Activated T-cell treated with anti-CD3 and anti-CD28 coated beads, Interleukin-2, amount 50 U/mL, for 72 hours (primary cell): ENCODE measurements at regions not wholly inside any gene's neighbourhood (a gene's known extent, or its start where the extent isn't known, plus 50 kb on each side); places are given as distances from the start of the nearest gene placed in this dataset.

ENCODE experiments used
- ATAC-seq, 2 donors: fragments of 150-1000 bp; cut with Tn5 transposase; replicated peaks in 1 of 2; 2 replicates each; pipeline ENCODE4 v1.10.0; 2021; ENCODE audit warnings: moderate library complexity in 2 of 2, mild to moderate bottlenecking in 1 of 2
- DNase-seq, 2 donors: peaks; one replicate each; pipeline ENCODE4 v3.0.0; 2021 to 2022; ENCODE audit warnings: mixed read lengths in 1 of 2
- H3K27ac Mint-ChIP-seq: one replicate; pipeline ENCODE4 v1.8.0; 2022; ENCODE audit warnings: mild to moderate bottlenecking, moderate library complexity, mixed read lengths
- H3K27me3 Mint-ChIP-seq: one replicate; pipeline ENCODE4 v1.8.0; 2022; ENCODE audit warnings: low read depth, mixed read lengths
- H3K36me3 Mint-ChIP-seq, 2 donors: one replicate each; pipeline ENCODE4 v1.8.0; 2022; ENCODE audit warnings: mixed read lengths in 2 of 2, mild to moderate bottlenecking in 1 of 2; ENCODE audit not compliant: insufficient read depth in 2 of 2
- H3K4me1 Mint-ChIP-seq: one replicate; pipeline ENCODE4 v1.8.0; 2022; ENCODE audit warnings: low read depth, mixed read lengths
- H3K4me3 Mint-ChIP-seq, 2 donors: one replicate each; pipeline ENCODE4 v1.8.0; 2022; ENCODE audit warnings: mild to moderate bottlenecking in 2 of 2, mixed read lengths in 2 of 2, moderate library complexity in 2 of 2
- H3K9me3 Mint-ChIP-seq, 2 donors: one replicate each; pipeline ENCODE4 v1.8.0; 2022; ENCODE audit warnings: mixed read lengths in 2 of 2

GRCh38 chr4:22969287-22969896 is 276.7 kb downstream of the GBA3 start:
- ATAC-seq (no peak), DNase-seq (no peak)
- no peaks in the 10 kb centered on the region for H3K36me3 Mint-ChIP-seq
- no peaks in the 10 kb centered on the region for H3K4me1 Mint-ChIP-seq
- no peak overlapping the region for H3K4me3 Mint-ChIP-seq
- H3K27ac Mint-ChIP-seq: no peak overlapping the region
- H3K9me3 Mint-ChIP-seq: peaks cover 4 to 6% of the 10 kb centered on the region in 2 donors
- no peaks in the 10 kb centered on the region for H3K27me3 Mint-ChIP-seq

- no peak overlapping the region for H3K27ac Mint-ChIP-seq
- no peaks in the 10 kb centered on the region for H3K27me3 Mint-ChIP-seq
- ATAC-seq: no peak
- no peak overlapping the region for H3K4me3 Mint-ChIP-seq
- H3K4me1 Mint-ChIP-seq: no peaks in the 10 kb centered on the region
- no peak for DNase-seq
- H3K9me3 Mint-ChIP-seq: peaks cover 3 to 6% of the 10 kb centered on the region in 2 donors
- H3K36me3 Mint-ChIP-seq: no peaks in the 10 kb centered on the region
Measured at GRCh38 chr4:22962295-22962694, 269.6 kb downstream of the GBA3 start.

GRCh38 chr4:22959483-22959882 is 266.7 kb downstream of the GBA3 start:
- Mint-ChIP-seq H3K4me1 (no peaks in the 10 kb centered on the region), H3K27me3 (no peaks in the 10 kb centered on the region), H3K36me3 (no peaks in the 10 kb centered on the region), H3K27ac (no peak overlapping the region), H3K4me3 (no peak overlapping the region), H3K9me3 (peaks cover 3 to 6% of the 10 kb centered on the region in 2 donors)
- ATAC-seq (no peak), DNase-seq (no peak)

GRCh38 chr4:22957774-22958309 is 265.1 kb downstream of the GBA3 start:
- Mint-ChIP-seq H3K4me3 (no peak overlapping the region), H3K9me3 (no peaks in the 10 kb centered on the region), H3K27ac (no peak overlapping the region), H3K36me3 (no peaks in the 10 kb centered on the region), H3K27me3 (no peaks in the 10 kb centered on the region), H3K4me1 (no peaks in the 10 kb centered on the region)
- ATAC-seq (no peak), DNase-seq (no peak)

GRCh38 chr4:22949161-22949855 is 256.6 kb downstream of the GBA3 start:
- Mint-ChIP-seq H3K36me3 (no peaks in the 10 kb centered on the region), H3K9me3 (peaks cover 0 to 4% of the 10 kb centered on the region in 2 donors), H3K27ac (no peak overlapping the region), H3K27me3 (no peaks in the 10 kb centered on the region), H3K4me3 (no peak overlapping the region), H3K4me1 (no peaks in the 10 kb centered on the region)
- ATAC-seq: no peak
- no peak for DNase-seq

GRCh38 chr4:22947851-22948250 is 255.1 kb downstream of the GBA3 start:
- H3K27ac Mint-ChIP-seq: no peak overlapping the region

GRCh38 chr4:22942920-22943559 is 250.3 kb downstream of the GBA3 start:
- DNase-seq: no peak
- H3K9me3 Mint-ChIP-seq: peaks cover 3 to 5% of the 10 kb centered on the region in 2 donors
- no peak overlapping the region for H3K27ac Mint-ChIP-seq
- H3K27me3 Mint-ChIP-seq: no peaks in the 10 kb centered on the region
- no peak overlapping the region for H3K4me3 Mint-ChIP-seq
- no peaks in the 10 kb centered on the region for H3K36me3 Mint-ChIP-seq
- H3K4me1 Mint-ChIP-seq: no peaks in the 10 kb centered on the region
- no peak for ATAC-seq

More at GRCh38 chr4:22947851-22948250, 255.1 kb downstream of the GBA3 start:
- H3K4me3 Mint-ChIP-seq: no peak overlapping the region
- H3K9me3 Mint-ChIP-seq: peaks cover 0 to 4% of the 10 kb centered on the region in 2 donors
- DNase-seq (no peak), ATAC-seq (no peak)
- no peaks in the 10 kb centered on the region for H3K4me1 Mint-ChIP-seq
- H3K27me3 Mint-ChIP-seq: no peaks in the 10 kb centered on the region
- H3K36me3 Mint-ChIP-seq: no peaks in the 10 kb centered on the region

- no peak for ATAC-seq
- no peak overlapping the region for H3K27ac Mint-ChIP-seq
- no peak for DNase-seq
- H3K4me1 Mint-ChIP-seq: no peaks in the 10 kb centered on the region
- H3K36me3 Mint-ChIP-seq: no peaks in the 10 kb centered on the region
- peaks cover 1 to 3% of the 10 kb centered on the region in 2 donors for H3K9me3 Mint-ChIP-seq
- no peak overlapping the region for H3K4me3 Mint-ChIP-seq
- no peaks in the 10 kb centered on the region for H3K27me3 Mint-ChIP-seq
Measured at GRCh38 chr4:22941688-22942375, 249.1 kb downstream of the GBA3 start.

- no peak overlapping the region for H3K27ac Mint-ChIP-seq
- peaks cover 3% of the 10 kb centered on the region in 2 donors for H3K9me3 Mint-ChIP-seq
- no peaks in the 10 kb centered on the region for H3K36me3 Mint-ChIP-seq
- no peaks in the 10 kb centered on the region for H3K4me1 Mint-ChIP-seq
- DNase-seq (no peak), ATAC-seq (no peak)
- no peak overlapping the region for H3K4me3 Mint-ChIP-seq
- H3K27me3 Mint-ChIP-seq: no peaks in the 10 kb centered on the region
Measured at GRCh38 chr4:22932326-22932725, 239.6 kb downstream of the GBA3 start.

GRCh38 chr4:22922426-22922825 is 229.7 kb downstream of the GBA3 start:
- no peaks in the 10 kb centered on the region for H3K27me3 Mint-ChIP-seq

GRCh38 chr4:22921936-22922335 is 229.2 kb downstream of the GBA3 start:
- no peak for DNase-seq
- Mint-ChIP-seq H3K9me3 (peaks cover 9 to 12% of the 10 kb centered on the region in 2 donors), H3K4me1 (no peaks in the 10 kb centered on the region)

More at GRCh38 chr4:22922426-22922825, 229.7 kb downstream of the GBA3 start:
- H3K4me1 Mint-ChIP-seq: no peaks in the 10 kb centered on the region
- no peak overlapping the region for H3K4me3 Mint-ChIP-seq
- DNase-seq (no peak), ATAC-seq (no peak)
- no peak overlapping the region for H3K27ac Mint-ChIP-seq
- peaks cover 10 to 12% of the 10 kb centered on the region in 2 donors for H3K9me3 Mint-ChIP-seq
- peaks cover 0 to 3% of the 10 kb centered on the region in 2 donors for H3K36me3 Mint-ChIP-seq

GRCh38 chr4:22911285-22911684 is 218.5 kb downstream of the GBA3 start:
- no peak for DNase-seq
- no peaks in the 10 kb centered on the region for H3K36me3 Mint-ChIP-seq
- no peak for ATAC-seq
- H3K4me3 Mint-ChIP-seq: no peak overlapping the region
- H3K9me3 Mint-ChIP-seq: peaks cover 2 to 3% of the 10 kb centered on the region in 2 donors
- no peak overlapping the region for H3K27ac Mint-ChIP-seq
- H3K4me1 Mint-ChIP-seq: no peaks in the 10 kb centered on the region
- H3K27me3 Mint-ChIP-seq: no peaks in the 10 kb centered on the region

More at GRCh38 chr4:22921936-22922335, 229.2 kb downstream of the GBA3 start:
- no peak overlapping the region for H3K4me3 Mint-ChIP-seq
- H3K27ac Mint-ChIP-seq: no peak overlapping the region
- no peak for ATAC-seq
- H3K27me3 Mint-ChIP-seq: no peaks in the 10 kb centered on the region
- peaks cover 0 to 3% of the 10 kb centered on the region in 2 donors for H3K36me3 Mint-ChIP-seq

GRCh38 chr4:22910200-22910599 is 217.5 kb downstream of the GBA3 start:
- Mint-ChIP-seq H3K36me3 (no peaks in the 10 kb centered on the region), H3K4me1 (no peaks in the 10 kb centered on the region), H3K9me3 (peaks cover 2 to 5% of the 10 kb centered on the region in 2 donors), H3K27me3 (no peaks in the 10 kb centered on the region), H3K27ac (no peak overlapping the region), H3K4me3 (no peak overlapping the region)
- ATAC-seq (no peak), DNase-seq (no peak)
